ENCODE measurements at regions not wholly inside any gene's neighbourhood (a gene's known extent, or its start where the extent isn't known, plus 50 kb on each side); places are given as distances from the start of the nearest gene placed in this dataset.

DNA sequence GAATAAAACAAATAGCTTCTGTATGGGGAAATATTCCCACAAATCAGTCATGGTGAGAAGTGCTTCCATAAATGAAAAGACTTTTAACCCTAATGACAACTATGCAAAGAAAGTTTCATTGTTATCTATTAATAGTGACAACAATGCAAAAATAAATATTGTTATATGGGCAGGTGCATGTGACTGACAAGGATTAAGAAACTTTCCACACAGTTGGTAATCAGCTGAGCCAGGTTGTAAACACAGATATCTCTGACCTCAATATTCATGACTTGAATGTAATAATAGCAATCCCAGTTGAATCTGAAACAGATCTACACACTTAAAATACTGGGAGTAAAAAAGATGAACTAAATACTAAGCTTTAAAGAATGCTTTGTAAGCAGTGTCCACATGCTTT lies 517.0 kb upstream of the SOX11 start:
- TF ChIP-seq, protein P1, sequence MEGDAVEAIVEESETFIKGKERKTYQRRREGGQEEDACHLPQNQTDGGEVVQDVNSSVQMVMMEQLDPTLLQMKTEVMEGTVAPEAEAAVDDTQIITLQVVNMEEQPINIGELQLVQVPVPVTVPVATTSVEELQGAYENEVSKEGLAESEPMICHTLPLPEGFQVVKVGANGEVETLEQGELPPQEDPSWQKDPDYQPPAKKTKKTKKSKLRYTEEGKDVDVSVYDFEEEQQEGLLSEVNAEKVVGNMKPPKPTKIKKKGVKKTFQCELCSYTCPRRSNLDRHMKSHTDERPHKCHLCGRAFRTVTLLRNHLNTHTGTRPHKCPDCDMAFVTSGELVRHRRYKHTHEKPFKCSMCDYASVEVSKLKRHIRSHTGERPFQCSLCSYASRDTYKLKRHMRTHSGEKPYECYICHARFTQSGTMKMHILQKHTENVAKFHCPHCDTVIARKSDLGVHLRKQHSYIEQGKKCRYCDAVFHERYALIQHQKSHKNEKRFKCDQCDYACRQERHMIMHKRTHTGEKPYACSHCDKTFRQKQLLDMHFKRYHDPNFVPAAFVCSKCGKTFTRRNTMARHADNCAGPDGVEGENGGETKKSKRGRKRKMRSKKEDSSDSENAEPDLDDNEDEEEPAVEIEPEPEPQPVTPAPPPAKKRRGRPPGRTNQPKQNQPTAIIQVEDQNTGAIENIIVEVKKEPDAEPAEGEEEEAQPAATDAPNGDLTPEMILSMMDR (IDR thresholded peaks at IDR 0.05; ENCODE audit: borderline replicate concordance, extremely low read depth, low read length, poor library complexity, severe bottlenecking): no peak
- TF ChIP-seq EZH2 (IDR thresholded peaks at IDR 0.05; ENCODE audit: borderline replicate concordance, low read depth, low read length, severe bottlenecking): no peak

Measured in DND-41 (cell line).